ENCODE measurements at regions not wholly inside any gene's neighbourhood (a gene's known extent, or its start where the extent isn't known, plus 50 kb on each side); places are given as distances from the start of the nearest gene placed in this dataset.
"Not testable (repeated sequence)": the region's sequence is repeated elsewhere in the genome, so short reads cannot be mapped to it uniquely, and the experiment has no call there.

GRCh38 chr10:130935897-130936550, 375.5 kb downstream of the TCERG1L start:
- H3K36me3 ChIP-seq, result no peaks in the 10 kb centered on the region
- H3K4me3 ChIP-seq, result no peak overlapping the region
- no peaks in the 10 kb centered on the region for H3K27me3 ChIP-seq
- TF ChIP-seq POLR2AphosphoS5 (IDR thresholded peaks at IDR 0.05), result no peak
- H3K9me3 ChIP-seq, result no peaks in the 10 kb centered on the region
- WGBS, 2 donors, result 56 to 59% methylated on average over 8 to 9 of the region's 9 CpGs
- no peaks in the 10 kb centered on the region for H3K4me1 ChIP-seq
- DNase-seq, result peak in 1 of 2 donors; percentile 52
- no peak overlapping the region for H3K27ac ChIP-seq
- no peak for ATAC-seq (ENCODE audit: low FRiP score in 2 of 2)

- no peaks in the 10 kb centered on the region for H3K27me3 ChIP-seq
- ATAC-seq (ENCODE audit: low FRiP score in 2 of 2) (no peak), DNase-seq (no peak)
- TF ChIP-seq, protein P1, sequence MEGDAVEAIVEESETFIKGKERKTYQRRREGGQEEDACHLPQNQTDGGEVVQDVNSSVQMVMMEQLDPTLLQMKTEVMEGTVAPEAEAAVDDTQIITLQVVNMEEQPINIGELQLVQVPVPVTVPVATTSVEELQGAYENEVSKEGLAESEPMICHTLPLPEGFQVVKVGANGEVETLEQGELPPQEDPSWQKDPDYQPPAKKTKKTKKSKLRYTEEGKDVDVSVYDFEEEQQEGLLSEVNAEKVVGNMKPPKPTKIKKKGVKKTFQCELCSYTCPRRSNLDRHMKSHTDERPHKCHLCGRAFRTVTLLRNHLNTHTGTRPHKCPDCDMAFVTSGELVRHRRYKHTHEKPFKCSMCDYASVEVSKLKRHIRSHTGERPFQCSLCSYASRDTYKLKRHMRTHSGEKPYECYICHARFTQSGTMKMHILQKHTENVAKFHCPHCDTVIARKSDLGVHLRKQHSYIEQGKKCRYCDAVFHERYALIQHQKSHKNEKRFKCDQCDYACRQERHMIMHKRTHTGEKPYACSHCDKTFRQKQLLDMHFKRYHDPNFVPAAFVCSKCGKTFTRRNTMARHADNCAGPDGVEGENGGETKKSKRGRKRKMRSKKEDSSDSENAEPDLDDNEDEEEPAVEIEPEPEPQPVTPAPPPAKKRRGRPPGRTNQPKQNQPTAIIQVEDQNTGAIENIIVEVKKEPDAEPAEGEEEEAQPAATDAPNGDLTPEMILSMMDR (IDR thresholded peaks at IDR 0.05), result no peak
- TF ChIP-seq POLR2A (IDR thresholded peaks at IDR 0.05), result no peak
- H3K27ac ChIP-seq, result no peak overlapping the region
- H3K36me3 ChIP-seq, result no peaks in the 10 kb centered on the region
- no peaks in the 10 kb centered on the region for H3K4me1 ChIP-seq
- WGBS, 2 donors, result 65 to 73% methylated on average over 5 of the region's 5 CpGs
- no peak overlapping the region for H3K4me3 ChIP-seq
- H3K9me3 ChIP-seq, result no peaks in the 10 kb centered on the region
Measured at GRCh38 chr10:130936851-130937250, 374.7 kb downstream of the TCERG1L start.

GRCh38 chr10:130938051-130938450, 373.5 kb downstream of the TCERG1L start:
- no peaks in the 10 kb centered on the region for H3K27me3 ChIP-seq
- TF ChIP-seq, protein P1 (IDR thresholded peaks at IDR 0.05), result no peak
- TF ChIP-seq POLR2AphosphoS5 (IDR thresholded peaks at IDR 0.05) (no peak), POLR2A (IDR thresholded peaks at IDR 0.05) (no peak), EP300 (IDR thresholded peaks at IDR 0.05) (no peak)
- no peaks in the 10 kb centered on the region for H3K4me1 ChIP-seq
- no peak overlapping the region for H3K4me3 ChIP-seq
- ATAC-seq (ENCODE audit: low FRiP score in 2 of 2) (no peak), DNase-seq (no peak)
- no peak overlapping the region for H3K27ac ChIP-seq
- 81 to 89% methylated on average over 8 to 11 of the region's 11 CpGs for WGBS, 2 donors
- H3K9me3 ChIP-seq, result no peaks in the 10 kb centered on the region
- H3K36me3 ChIP-seq, result no peaks in the 10 kb centered on the region

DNA sequence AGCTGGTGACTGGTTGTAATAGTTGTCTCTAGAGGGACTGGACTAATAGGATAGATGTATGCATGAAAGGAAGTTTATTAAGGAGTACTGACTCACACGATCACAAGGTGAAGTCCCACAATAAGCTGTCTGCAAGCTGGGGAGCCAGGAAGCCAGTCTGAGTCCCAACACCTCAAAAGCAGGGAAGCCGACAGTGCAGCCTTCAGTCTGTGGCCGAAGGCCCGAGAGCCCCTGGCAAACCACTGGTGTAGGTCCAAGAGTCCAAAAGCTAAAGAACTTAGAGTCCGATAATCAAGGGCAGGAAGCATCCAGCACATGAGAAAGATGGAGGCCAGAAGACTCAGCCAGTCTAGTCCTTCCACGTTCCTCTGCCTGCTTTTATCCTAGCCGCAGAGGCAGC, 372.6 kb downstream of the TCERG1L start:
- not testable (repeated sequence) for ATAC-seq (ENCODE audit: low FRiP score in 2 of 2); H3K4me3 ChIP-seq; H3K9me3 ChIP-seq; H3K27ac ChIP-seq; DNase-seq; H3K27me3 ChIP-seq; H3K36me3 ChIP-seq; H3K4me1 ChIP-seq
- 79 to 90% methylated on average over 7 of the region's 7 CpGs for WGBS, 2 donors

- H3K27me3 ChIP-seq, result no peaks in the 10 kb centered on the region
- ATAC-seq (ENCODE audit: low FRiP score in 2 of 2) (no peak), DNase-seq (no peak)
- H3K4me1 ChIP-seq, result no peaks in the 10 kb centered on the region
- H3K4me3 ChIP-seq, result no peak overlapping the region
- H3K9me3 ChIP-seq, result no peaks in the 10 kb centered on the region
- H3K36me3 ChIP-seq, result no peaks in the 10 kb centered on the region
- H3K27ac ChIP-seq, result no peak overlapping the region
- 48 to 69% methylated on average over 10 of the region's 10 CpGs for WGBS, 2 donors
- TF ChIP-seq POLR2A (IDR thresholded peaks at IDR 0.05) (no peak), EP300 (IDR thresholded peaks at IDR 0.05) (no peak), POLR2AphosphoS5 (IDR thresholded peaks at IDR 0.05) (no peak)
- TF ChIP-seq, protein P1 (IDR thresholded peaks at IDR 0.05), result no peak
Measured at GRCh38 chr10:130941886-130942285, 369.6 kb downstream of the TCERG1L start.

DNA sequence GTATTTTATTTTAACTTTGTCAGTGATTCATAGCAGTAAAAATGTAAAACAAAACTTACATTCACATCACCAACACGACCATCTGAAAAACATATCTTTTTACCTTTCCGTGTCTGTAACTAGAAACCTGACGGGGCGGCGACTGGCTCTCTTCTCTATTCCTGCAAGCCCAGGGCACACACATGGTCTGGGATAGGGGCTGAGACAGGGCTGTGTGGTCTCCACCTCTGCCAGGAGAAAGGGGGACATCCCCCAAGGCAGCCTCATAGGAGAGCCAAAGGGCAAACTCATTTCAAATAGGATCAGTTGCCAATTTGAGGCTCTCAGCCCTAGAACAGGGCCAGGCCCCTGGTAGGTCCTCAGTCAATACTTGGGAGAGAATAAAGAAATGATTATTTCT, 359.4 kb downstream of the TCERG1L start:
- Histone ChIP-seq H3K4me3 (no peak overlapping the region), H3K27me3 (no peaks in the 10 kb centered on the region), H3K4me1 (no peaks in the 10 kb centered on the region), H3K36me3 (no peaks in the 10 kb centered on the region), H3K9me3 (no peaks in the 10 kb centered on the region), H3K27ac (no peak overlapping the region)
- ATAC-seq (ENCODE audit: low FRiP score in 2 of 2) (no peak), DNase-seq (no peak)
- TF ChIP-seq EP300 (IDR thresholded peaks at IDR 0.05), result no peak
- TF ChIP-seq, protein P1 (IDR thresholded peaks at IDR 0.05), result no peak
- TF ChIP-seq POLR2AphosphoS5 (IDR thresholded peaks at IDR 0.05), result no peak
- TF ChIP-seq POLR2A (IDR thresholded peaks at IDR 0.05), result no peak
- WGBS, 2 donors, result 90 to 94% methylated on average over 5 of the region's 5 CpGs
